H9 (cell line): ENCODE measurements at regions not wholly inside any gene's neighbourhood (a gene's known extent, or its start where the extent isn't known, plus 50 kb on each side); places are given as distances from the start of the nearest gene placed in this dataset.
A peak's percentile ranks its signal among the peaks of the same experiment; 100 is the strongest.

Experiments used
- DNase-seq: peaks from one replicate; pipeline ENCODE4 v3.0.0-alpha.2; 2017
- H2AFZ ChIP-seq: one replicate; pipeline ENCODE4 v1.6.1; 2013; ENCODE audit warnings: mild to moderate bottlenecking, low read length, control low read depth, moderate library complexity
- H2AK5ac ChIP-seq: 2 replicates; pipeline ENCODE4 v1.6.1; 2013; ENCODE audit warnings: low read length, control low read depth, mixed read lengths; ENCODE audit not compliant: insufficient read length
- H2BK120ac ChIP-seq: one replicate; pipeline ENCODE4 v1.6.1; 2013; ENCODE audit warnings: low read depth, mild to moderate bottlenecking, low read length, control low read depth, inconsistent platforms; ENCODE audit not compliant: poor library complexity, severe bottlenecking
- H2BK12ac ChIP-seq: 2 replicates; pipeline ENCODE4 v1.6.1; 2013; ENCODE audit warnings: low read length, control low read depth, mixed read lengths, low read depth; ENCODE audit not compliant: insufficient read length
- H2BK15ac ChIP-seq: 2 replicates; pipeline ENCODE4 v1.6.1; 2013; ENCODE audit warnings: low read depth, low read length, control low read depth
- H2BK20ac ChIP-seq: one replicate; pipeline ENCODE4 v1.6.1; 2013; ENCODE audit warnings: low read depth, mild to moderate bottlenecking, low read length, control low read depth, inconsistent platforms; ENCODE audit not compliant: poor library complexity, severe bottlenecking
- H2BK5ac ChIP-seq: 2 replicates; pipeline ENCODE4 v1.6.1; 2013; ENCODE audit warnings: low read length, control low read depth, mixed read lengths; ENCODE audit not compliant: insufficient read length
- H3K14ac ChIP-seq: 2 replicates; pipeline ENCODE4 v1.6.1; 2013; ENCODE audit warnings: low read length, control low read depth; ENCODE audit not compliant: insufficient read depth
- H3K18ac ChIP-seq: 2 replicates; pipeline ENCODE4 v1.6.1; 2013; ENCODE audit warnings: low read depth, mild to moderate bottlenecking, mixed read lengths, low read length, control low read depth; ENCODE audit not compliant: insufficient read length
- H3K23ac ChIP-seq: 2 replicates; pipeline ENCODE4 v1.6.1; 2013; ENCODE audit warnings: low read length, control low read depth, mixed read lengths, low read depth; ENCODE audit not compliant: insufficient read length
- H3K23me2 ChIP-seq: 2 replicates; pipeline ENCODE4 v1.6.1; 2013; ENCODE audit warnings: low read depth, mild to moderate bottlenecking, mixed read lengths, low read length, control low read depth; ENCODE audit not compliant: insufficient read length, poor library complexity, severe bottlenecking
- H3K27ac ChIP-seq: 2 replicates; pipeline ENCODE4 v1.5.1; 2013; ENCODE audit warnings: low read length, control low read depth, mixed read lengths, low read depth; ENCODE audit not compliant: insufficient read length
- H3K27me3 ChIP-seq: 2 replicates; pipeline ENCODE4 v1.6.1; 2013; ENCODE audit warnings: low read length, control low read depth, inconsistent platforms; ENCODE audit not compliant: insufficient read depth
- H3K4ac ChIP-seq: 2 replicates; pipeline ENCODE4 v1.6.1; 2013; ENCODE audit warnings: low read depth, mild to moderate bottlenecking, control low read depth, inconsistent platforms, low read length, moderate library complexity
- H3K4me1 ChIP-seq: 2 replicates; pipeline ENCODE4 v1.6.1; 2013; ENCODE audit warnings: low read length, control low read depth, inconsistent platforms; ENCODE audit not compliant: insufficient read depth
- H3K4me2 ChIP-seq: 2 replicates; pipeline ENCODE4 v1.6.1; 2013; ENCODE audit warnings: low read length, control low read depth, mixed read lengths; ENCODE audit not compliant: insufficient read length, insufficient read depth
- H3K56ac ChIP-seq: 2 replicates; pipeline ENCODE4 v1.6.1; 2013; ENCODE audit warnings: low read depth, mild to moderate bottlenecking, mixed read lengths, low read length, control low read depth; ENCODE audit not compliant: insufficient read length
- H3K79me1 ChIP-seq: 2 replicates; pipeline ENCODE4 v1.6.1; 2013; ENCODE audit warnings: low read depth, mild to moderate bottlenecking, moderate library complexity, low read length, control low read depth, inconsistent platforms; ENCODE audit not compliant: insufficient read depth, poor library complexity, severe bottlenecking
- H3K79me2 ChIP-seq: 2 replicates; pipeline ENCODE4 v1.6.1; 2013; ENCODE audit warnings: low read length, control low read depth, inconsistent platforms; ENCODE audit not compliant: insufficient read depth
- H3K9ac ChIP-seq: 2 replicates; pipeline ENCODE4 v1.6.1; 2013; ENCODE audit warnings: low read length, control low read depth, mixed read lengths; ENCODE audit not compliant: insufficient read length; ENCODE audit errors: extremely low read depth
- H3K9me3 ChIP-seq: one replicate; pipeline ENCODE4 v1.6.1; 2013; ENCODE audit warnings: low read depth, low read length, inconsistent platforms; ENCODE audit not compliant: control insufficient read depth
- H3T11ph ChIP-seq: one replicate; pipeline ENCODE4 v1.6.1; 2013; ENCODE audit warnings: mild to moderate bottlenecking, low read length, control low read depth, inconsistent platforms
- H4K20me1 ChIP-seq: one replicate; pipeline ENCODE4 v1.6.1; 2013; ENCODE audit not compliant: control insufficient read depth, insufficient read length, insufficient read depth
- H4K5ac ChIP-seq: 2 replicates; pipeline ENCODE4 v1.6.1; 2013; ENCODE audit warnings: low read depth, mild to moderate bottlenecking, mixed read lengths, low read length, control low read depth; ENCODE audit not compliant: insufficient read length
- H4K8ac ChIP-seq: replicated peaks from 2 replicates; pipeline ENCODE4 v1.6.1; 2013; ENCODE audit warnings: low read length, control low read depth, mixed read lengths, low read depth; ENCODE audit not compliant: insufficient read length
- H4K91ac ChIP-seq: 2 replicates; pipeline ENCODE4 v1.6.1; 2013; ENCODE audit warnings: low read depth, mild to moderate bottlenecking, moderate library complexity, mixed read lengths, low read length, control low read depth; ENCODE audit not compliant: insufficient read length
- H3K27ac Mint-ChIP-seq, 3 experiments: 2 replicates in 2 of 3; 3 replicates in 1 of 3; pipeline ENCODE4 v1.8.0; 2020 to 2021; ENCODE audit warnings: mixed read lengths in 3 of 3, mild to moderate bottlenecking in 1 of 3, moderate library complexity in 1 of 3
- H3K27me3 Mint-ChIP-seq: 2 replicates; pipeline ENCODE4 v1.8.0; 2021; ENCODE audit warnings: low read depth, mild to moderate bottlenecking, moderate library complexity, mixed read lengths
- H3K36me3 Mint-ChIP-seq, 3 experiments: 2 replicates in 2 of 3; 3 replicates in 1 of 3; pipeline ENCODE4 v1.8.0; 2020 to 2021; ENCODE audit warnings: low read depth in 3 of 3, mixed read lengths in 3 of 3; ENCODE audit not compliant: insufficient read depth in 1 of 3
- H3K4me1 Mint-ChIP-seq, 2 experiments: 2 replicates each; pipeline ENCODE4 v1.8.0; 2020; ENCODE audit warnings: mixed read lengths in 2 of 2
- H3K4me3 Mint-ChIP-seq, 2 experiments: 2 replicates in 1 of 2; 3 replicates in 1 of 2; pipeline ENCODE4 v1.8.0; 2020 to 2021; ENCODE audit warnings: mild to moderate bottlenecking in 2 of 2, mixed read lengths in 2 of 2, moderate library complexity in 1 of 2
- H3K9me3 Mint-ChIP-seq, 2 experiments: 2 replicates in 1 of 2; 3 replicates in 1 of 2; pipeline ENCODE4 v1.8.0; 2020; ENCODE audit warnings: mild to moderate bottlenecking in 2 of 2, mixed read lengths in 2 of 2, moderate library complexity in 1 of 2
- WGBS: extraction: QIAGEN DNeasy Blood & Tissue Kit; methylation state at CpG from one replicate; pipeline ENCODE4 v1.1.7; 2013; ENCODE audit warnings: missing lambda C conversion rate, low lambda C conversion rate, mixed read lengths; ENCODE audit not compliant: insufficient read length; ENCODE audit errors: extremely low coverage; 5-methylcytosine and 5-hydroxymethylcytosine counted together
- TF ChIP-seq, protein P1 (sequence below): fragments of 200-600 bp; sonication (generic); conservative IDR thresholded peaks from 3 replicates; pipeline ENCODE4 v1.8.0; 2021; ENCODE audit warnings: antibody characterized with exemption, mild to moderate bottlenecking

GRCh38 chr13:55000043-55000442 is 1971.4 kb downstream of the OLFM4 start:
- TF ChIP-seq, protein P1, sequence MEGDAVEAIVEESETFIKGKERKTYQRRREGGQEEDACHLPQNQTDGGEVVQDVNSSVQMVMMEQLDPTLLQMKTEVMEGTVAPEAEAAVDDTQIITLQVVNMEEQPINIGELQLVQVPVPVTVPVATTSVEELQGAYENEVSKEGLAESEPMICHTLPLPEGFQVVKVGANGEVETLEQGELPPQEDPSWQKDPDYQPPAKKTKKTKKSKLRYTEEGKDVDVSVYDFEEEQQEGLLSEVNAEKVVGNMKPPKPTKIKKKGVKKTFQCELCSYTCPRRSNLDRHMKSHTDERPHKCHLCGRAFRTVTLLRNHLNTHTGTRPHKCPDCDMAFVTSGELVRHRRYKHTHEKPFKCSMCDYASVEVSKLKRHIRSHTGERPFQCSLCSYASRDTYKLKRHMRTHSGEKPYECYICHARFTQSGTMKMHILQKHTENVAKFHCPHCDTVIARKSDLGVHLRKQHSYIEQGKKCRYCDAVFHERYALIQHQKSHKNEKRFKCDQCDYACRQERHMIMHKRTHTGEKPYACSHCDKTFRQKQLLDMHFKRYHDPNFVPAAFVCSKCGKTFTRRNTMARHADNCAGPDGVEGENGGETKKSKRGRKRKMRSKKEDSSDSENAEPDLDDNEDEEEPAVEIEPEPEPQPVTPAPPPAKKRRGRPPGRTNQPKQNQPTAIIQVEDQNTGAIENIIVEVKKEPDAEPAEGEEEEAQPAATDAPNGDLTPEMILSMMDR: no peak
- Histone ChIP-seq H3K23me2 (no peaks in the 10 kb centered on the region), H3K9me3 (peaks cover 11% of the 10 kb centered on the region), H3K79me2 (no peaks in the 10 kb centered on the region), H3K79me1 (no peaks in the 10 kb centered on the region), H3K4me1 (peaks cover 9% of the 10 kb centered on the region; the same call in 1 of the 2 replicates), H2AFZ (no peak overlapping the region), H4K91ac (no peak overlapping the region), H3K4me2 (no peak overlapping the region), H3K9ac (no peak overlapping the region), H2BK20ac (no peak overlapping the region), H3K14ac (no peak overlapping the region), H4K5ac (no peak overlapping the region), H2AK5ac (no peak overlapping the region), H3K56ac (no peak overlapping the region), H3T11ph (no peak overlapping the region), H4K20me1 (no peaks in the 10 kb centered on the region), H2BK15ac (no peak overlapping the region), H2BK120ac (no peak overlapping the region), H4K8ac (no peak overlapping the region), H3K18ac (no peak overlapping the region), H2BK5ac (no peak overlapping the region), H3K27me3 (no peaks in the 10 kb centered on the region), H3K27ac (peak overlapping the region; percentile 88), H3K23ac (no peak overlapping the region), H3K4ac (no peak overlapping the region), H2BK12ac (no peak overlapping the region)
- Mint-ChIP-seq H3K27me3 (no peaks in the 10 kb centered on the region), H3K36me3 (peaks cover 40 to 55% (median 45%) of the 10 kb centered on the region in 3 experiments), H3K4me3 (no peak overlapping the region), H3K27ac (peak overlapping the region; percentile 72 to 96 (median 95); a peak in 6 of 7 replicates), H3K4me1 (peaks cover 52 to 59% of the 10 kb centered on the region in 2 experiments), H3K9me3 (peaks cover 27 to 37% of the 10 kb centered on the region in 2 experiments)
- DNase-seq: peak; percentile 61
- no CpG with 5 or more reads among the region's 3 CpGs for WGBS
